Sciatic nerve (tissue), 2 donors: ENCODE measurements at regions not wholly inside any gene's neighbourhood (a gene's known extent, or its start where the extent isn't known, plus 50 kb on each side); places are given as distances from the start of the nearest gene placed in this dataset.

ENCODE experiments used
- ATAC-seq: fragments of 200-7000 bp; cut with Tn5 transposase; one replicate; pipeline ENCODE4 v1.9.1; 2020; ENCODE audit warnings: mild to moderate bottlenecking, moderate library complexity
- DNase-seq: peaks from one replicate; pipeline ENCODE4 v3.0.0-alpha.2; 2020; ENCODE audit warnings: low spot score
- intact Hi-C: fragments of 100-400 bp; cut with DNase I; formaldehyde crosslinking; loops from one replicate; pipeline ENCODE4 v1.14.2; 2022
- donor health status: DM: no; HTN: no; CAD: no.
- donor health status: DM: no; HTN: no; CAD: no.

GRCh38 chr10:107284187-107284586 is 119.7 kb upstream of the SORCS1 start:
- ATAC-seq (no peak), DNase-seq (no peak)
- intact Hi-C loops = no loop called here

- DNase-seq = no peak
- no peak for ATAC-seq
- intact Hi-C loops = no loop called here
Measured at GRCh38 chr10:107280293-107280692, 115.8 kb upstream of the SORCS1 start.

- intact Hi-C loops = no loop called here
- DNase-seq (no peak), ATAC-seq (no peak)
Measured at GRCh38 chr10:107277591-107277990, 113.1 kb upstream of the SORCS1 start.

- DNase-seq = no peak
- ATAC-seq = no peak
- intact Hi-C loops = no loop called here
Measured at GRCh38 chr10:107275806-107276205, 111.3 kb upstream of the SORCS1 start.

- ATAC-seq = no peak
- no peak for DNase-seq
- intact Hi-C loops = no loop called here
Measured at GRCh38 chr10:107269626-107270025, 105.1 kb upstream of the SORCS1 start.

- no peak for DNase-seq
- no peak for ATAC-seq
- intact Hi-C loops = no loop called here
Measured at GRCh38 chr10:107264742-107265141, 100.2 kb upstream of the SORCS1 start.

GRCh38 chr10:107244122-107244521 is 79.6 kb upstream of the SORCS1 start:
- intact Hi-C loops = no loop called here
- DNase-seq (no peak), ATAC-seq (no peak)

GRCh38 chr10:107238275-107238674 is 73.8 kb upstream of the SORCS1 start:
- intact Hi-C loops = no loop called here
- no peak for ATAC-seq
- no peak for DNase-seq

- intact Hi-C loops = no loop called here
- DNase-seq (no peak), ATAC-seq (no peak)
Measured at GRCh38 chr10:107232013-107232412, 67.5 kb upstream of the SORCS1 start.

GRCh38 chr10:107230887-107231286 is 66.4 kb upstream of the SORCS1 start:
- intact Hi-C loops = no loop called here
- ATAC-seq (no peak), DNase-seq (no peak)

- intact Hi-C loops = loop anchor here (10.0 kb wide), 1 partner anchor 979 kb away; no protein-coding TSS in a partner anchor
- ATAC-seq = no peak
- no peak for DNase-seq
Measured at GRCh38 chr10:107215681-107216080, 51.2 kb upstream of the SORCS1 start.
